Pancreas (tissue), 10 donors: ENCODE measurements at regions not wholly inside any gene's neighbourhood (a gene's known extent, or its start where the extent isn't known, plus 50 kb on each side); places are given as distances from the start of the nearest gene placed in this dataset.

Experiments used
- ATAC-seq, 4 donors: fragments of 200-7000 bp; cut with Tn5 transposase; one replicate each; pipeline versions ENCODE4 v1.8.0 to v1.9.1; 2020; ENCODE audit warnings: mild to moderate bottlenecking in 4 of 4, moderate library complexity in 4 of 4
- DNase-seq, 6 donors: peaks; one replicate each; pipeline ENCODE4 v3.0.0-alpha.2; 2020
- FAIRE-seq: peaks from 2 replicates; lab custom pipeline; 2012; peaks lifted over from hg19 to GRCh38; lab: Jason Lieb, UNC
- H3K27ac ChIP-seq, 4 donors: fragments of 200-600 bp; sonication (generic); 1 replicate in 3 of 4; 2 replicates in 1 of 4; pipeline versions ENCODE4 v1.5.0 to v1.8.0; 2020
- H3K27me3 ChIP-seq, 4 donors: fragments of 200-600 bp; one replicate each; pipeline ENCODE4 v1.8.0; 2021
- H3K36me3 ChIP-seq, 3 donors: fragments of 200-600 bp; sonication (generic) in 1 of 3; one replicate each; pipeline versions ENCODE4 v1.5.0 to v1.8.0; 2020 to 2021
- H3K4me1 ChIP-seq, 3 donors: fragments of 200-600 bp; one replicate each; pipeline ENCODE4 v1.8.0; 2021
- H3K4me3 ChIP-seq, 4 donors: fragments of 200-600 bp; sonication (generic) in 2 of 4; one replicate each; pipeline versions ENCODE4 v1.5.0 to v1.8.0; 2020 to 2021
- H3K9me3 ChIP-seq, 4 donors: fragments of 200-600 bp; one replicate each; pipeline ENCODE4 v1.8.0; 2021
- CTCF ChIP-seq, 4 donors: fragments of 200-600 bp; sonication (generic) in 3 of 4; IDR thresholded peaks; one replicate each; pipeline versions ENCODE4 v1.5.0 to v1.8.0; 2021; ENCODE audit warnings: antibody characterized with exemption in 4 of 4
- WGBS, 2 donors: extraction: QIAGEN DNeasy Blood & Tissue Kit; methylation state at CpG; one replicate each; pipeline ENCODE4 v1.1.7; 2013; 5-methylcytosine and 5-hydroxymethylcytosine counted together
- intact Hi-C, 3 donors: fragments of 100-400 bp; cut with DNase I; formaldehyde crosslinking; loops; one replicate each; pipeline versions ENCODE4 v1.11.1 to v1.14.2; 2022
- donor health status: healthy with polysubstance abuse.
- donor health status: DM: no; HTN: no; CAD: no; lungs with moderate emphysema.
- donor health status: DM: no; HTN: no; CAD: no.
- donor health status: control.
- donor health status: control.
- donor health status: Bipolar disorder and iron deficiency.
- donor health status: DM: yes; HTN: yes; CAD: no.
- donor health status: DM: no; HTN: no; CAD: no.
- donor health status: DM: no; HTN: no; CAD: no.
- donor health status: DM: yes; HTN: yes; CAD: no.

- FAIRE-seq, result no peak
- intact Hi-C loops, result no loop called here
- Histone ChIP-seq H3K9me3 (no peaks in the 10 kb centered on the region), H3K27me3 (no peaks in the 10 kb centered on the region), H3K36me3 (no peaks in the 10 kb centered on the region), H3K27ac (no peak overlapping the region), H3K4me3 (no peak overlapping the region), H3K4me1 (peaks cover 0 to 18% (median 10%) of the 10 kb centered on the region in 3 donors)
- no peak for ATAC-seq
- no peak for DNase-seq
- TF ChIP-seq CTCF (IDR thresholded peaks at IDR 0.05), result no peak
- WGBS, 2 donors, result 32 to 61% methylated on average over 1 of the region's 1 CpG
Measured at GRCh38 chr20:53749499-53749898, 155.9 kb upstream of the ZNF217 start.

GRCh38 chr20:53748821-53749421 is 155.3 kb upstream of the ZNF217 start:
- H3K27ac ChIP-seq, result no peak overlapping the region
- DNase-seq, result no peak

GRCh38 chr20:53748176-53748575 is 154.5 kb upstream of the ZNF217 start:
- 85 to 95% methylated on average over 2 of the region's 2 CpGs for WGBS, 2 donors
- TF ChIP-seq CTCF (IDR thresholded peaks at IDR 0.05), result no peak
- Histone ChIP-seq H3K9me3 (no peaks in the 10 kb centered on the region), H3K27me3 (no peaks in the 10 kb centered on the region), H3K4me1 (peaks cover 0 to 18% (median 10%) of the 10 kb centered on the region in 3 donors), H3K36me3 (no peaks in the 10 kb centered on the region), H3K27ac (no peak overlapping the region), H3K4me3 (no peak overlapping the region)
- DNase-seq (no peak), ATAC-seq (no peak), FAIRE-seq (no peak)
- intact Hi-C loops, result no loop called here

More at GRCh38 chr20:53748821-53749421, 155.3 kb upstream of the ZNF217 start:
- H3K36me3 ChIP-seq, result no peaks in the 10 kb centered on the region
- WGBS, 2 donors, result 74 to 78% methylated on average over 6 of the region's 6 CpGs
- no peaks in the 10 kb centered on the region for H3K9me3 ChIP-seq
- FAIRE-seq, result no peak
- intact Hi-C loops, result no loop called here
- no peaks in the 10 kb centered on the region for H3K27me3 ChIP-seq
- H3K4me1 ChIP-seq, result peaks cover 0 to 18% (median 10%) of the 10 kb centered on the region in 3 donors
- no peak overlapping the region for H3K4me3 ChIP-seq
- no peak for TF ChIP-seq CTCF (IDR thresholded peaks at IDR 0.05)
- ATAC-seq, result no peak

GRCh38 chr20:53743607-53744260 is 150.1 kb upstream of the ZNF217 start:
- TF ChIP-seq CTCF (IDR thresholded peaks at IDR 0.05), result no peak
- Histone ChIP-seq H3K4me1 (peaks cover 7 to 23% (median 13%) of the 10 kb centered on the region in 3 donors), H3K36me3 (no peaks in the 10 kb centered on the region), H3K27me3 (no peaks in the 10 kb centered on the region), H3K27ac (no peak overlapping the region), H3K9me3 (no peaks in the 10 kb centered on the region), H3K4me3 (no peak overlapping the region)
- WGBS, 2 donors, result 82 to 83% methylated on average over 11 of the region's 12 CpGs
- ATAC-seq (no peak), FAIRE-seq (no peak), DNase-seq (no peak)
- intact Hi-C loops, result no loop called here

GRCh38 chr20:53742685-53743081 is 149.0 kb upstream of the ZNF217 start:
- 94 to 96% methylated on average over 3 of the region's 3 CpGs for WGBS, 2 donors
- FAIRE-seq, result no peak
- no peak for DNase-seq
- ATAC-seq, result no peak
- H3K4me3 ChIP-seq, result no peak overlapping the region
- no peaks in the 10 kb centered on the region for H3K9me3 ChIP-seq
- intact Hi-C loops, result no loop called here
- no peak for TF ChIP-seq CTCF (IDR thresholded peaks at IDR 0.05)
- peaks cover 7 to 30% (median 17%) of the 10 kb centered on the region in 3 donors for H3K4me1 ChIP-seq
- H3K27ac ChIP-seq, result no peak overlapping the region
- no peaks in the 10 kb centered on the region for H3K36me3 ChIP-seq
- no peaks in the 10 kb centered on the region for H3K27me3 ChIP-seq
